Activated CD8-positive, alpha-beta memory T cell treated with anti-CD3 and anti-CD28 coated beads for 36 hours (primary cell): ENCODE measurements at regions not wholly inside any gene's neighbourhood (a gene's known extent, or its start where the extent isn't known, plus 50 kb on each side); places are given as distances from the start of the nearest gene placed in this dataset.

Experiments
- CTCF ChIA-PET: fragments of 350-600 bp; sonication (Branson Sonifier 250); formaldehyde crosslinking; loops from one replicate; lab custom pipeline; 2021; ENCODE audit warnings: antibody characterized with exemption; lab: Charles Lee
- POLR2A ChIA-PET: fragments of 350-600 bp; sonication (Branson Sonifier 250); formaldehyde crosslinking; loops from one replicate; lab custom pipeline; 2021; ENCODE audit warnings: antibody characterized with exemption; lab: Charles Lee

- CTCF ChIA-PET: no interaction called here
- POLR2A ChIA-PET: interaction anchor here (0.5 to 0.8 kb wide), 2 partner anchors 87 to 132 kb away, joined by 3 to 5 read pairs; no protein-coding TSS in a partner anchor
Measured at GRCh38 chr7:131238347-131238931, 89.2 kb upstream of the MKLN1 start.

GRCh38 chr7:131241386-131241785 lies 86.3 kb upstream of the MKLN1 start:
- POLR2A ChIA-PET: no interaction called here
- CTCF ChIA-PET: no interaction called here

GRCh38 chr7:131242123-131242650 lies 85.5 kb upstream of the MKLN1 start:
- POLR2A ChIA-PET: no interaction called here
- CTCF ChIA-PET: no interaction called here

- ChIA-PET POLR2A (no interaction called here), CTCF (no interaction called here)
Measured at GRCh38 chr7:131244259-131244852, 83.3 kb upstream of the MKLN1 start.

GRCh38 chr7:131249003-131249402 lies 78.7 kb upstream of the MKLN1 start:
- POLR2A ChIA-PET: no interaction called here
- CTCF ChIA-PET: interaction anchor here (0.8 kb wide), 1 partner anchor 127 kb away, joined by 4 read pairs; no protein-coding TSS in a partner anchor

GRCh38 chr7:131249483-131249882 lies 78.2 kb upstream of the MKLN1 start:
- ChIA-PET POLR2A (no interaction called here), CTCF (interaction anchor here (0.8 kb wide), 1 partner anchor 128 kb away, joined by 4 read pairs; no protein-coding TSS in a partner anchor)

GRCh38 chr7:131250331-131250730 lies 77.3 kb upstream of the MKLN1 start:
- POLR2A ChIA-PET: interaction anchor here (0.5 kb wide), 1 partner anchor 153 kb away, joined by 3 read pairs; no protein-coding TSS in a partner anchor
- CTCF ChIA-PET: no interaction called here

- ChIA-PET CTCF (no interaction called here), POLR2A (interaction anchor here (0.7 kb wide), 1 partner anchor 1902 kb away, joined by 3 read pairs; no protein-coding TSS in a partner anchor)
Measured at GRCh38 chr7:131251371-131251770, 76.3 kb upstream of the MKLN1 start.

GRCh38 chr7:131252976-131253375 lies 74.7 kb upstream of the MKLN1 start:
- ChIA-PET POLR2A (no interaction called here), CTCF (no interaction called here)

GRCh38 chr7:131254211-131254610 lies 73.5 kb upstream of the MKLN1 start:
- POLR2A ChIA-PET: no interaction called here
- CTCF ChIA-PET: no interaction called here

GRCh38 chr7:131255242-131255641 lies 72.4 kb upstream of the MKLN1 start:
- ChIA-PET POLR2A (no interaction called here), CTCF (interaction anchor here (0.6 kb wide), 1 partner anchor 85 kb away, joined by 3 read pairs; no protein-coding TSS in a partner anchor)

GRCh38 chr7:131261476-131261994 lies 66.1 kb upstream of the MKLN1 start:
- POLR2A ChIA-PET: no interaction called here
- CTCF ChIA-PET: no interaction called here

GRCh38 chr7:131265227-131265626 lies 62.4 kb upstream of the MKLN1 start:
- CTCF ChIA-PET: no interaction called here
- POLR2A ChIA-PET: no interaction called here

GRCh38 chr7:131267631-131268030 lies 60.0 kb upstream of the MKLN1 start:
- CTCF ChIA-PET: no interaction called here
- POLR2A ChIA-PET: no interaction called here

- POLR2A ChIA-PET: no interaction called here
- CTCF ChIA-PET: interaction anchor here (0.6 kb wide), 1 partner anchor 211 kb away, joined by 3 read pairs; no protein-coding TSS in a partner anchor
Measured at GRCh38 chr7:131268906-131269305, 58.8 kb upstream of the MKLN1 start.

- POLR2A ChIA-PET: no interaction called here
- CTCF ChIA-PET: no interaction called here
Measured at GRCh38 chr7:131272086-131272485, 55.6 kb upstream of the MKLN1 start.

- ChIA-PET CTCF (interaction anchor here (0.7 kb wide), 1 partner anchor 44 kb away, joined by 3 read pairs; no protein-coding TSS in a partner anchor), POLR2A (interaction anchor here (0.7 kb wide), 2 partner anchors 32 to 562 kb away, joined by 8 to 12 read pairs; no protein-coding TSS in a partner anchor)
Measured at GRCh38 chr7:131274986-131275385, 52.7 kb upstream of the MKLN1 start.

GRCh38 chr7:131276190-131276589 lies 51.5 kb upstream of the MKLN1 start:
- ChIA-PET POLR2A (no interaction called here), CTCF (no interaction called here)

- CTCF ChIA-PET: interaction anchor here (0.6 kb wide), 1 partner anchor 55 kb away, joined by 4 read pairs; no protein-coding TSS in a partner anchor
- POLR2A ChIA-PET: no interaction called here
Measured at GRCh38 chr7:131276748-131277147, 50.9 kb upstream of the MKLN1 start.
